NOMO-1 treated with DMSO at 0.1 percent for 48 hours (cell line): ENCODE measurements at regions not wholly inside any gene's neighbourhood (a gene's known extent, or its start where the extent isn't known, plus 50 kb on each side); places are given as distances from the start of the nearest gene placed in this dataset.

Experiments used
- DNase-seq: peaks from one replicate; lab custom pipeline; 2025; ENCODE audit not compliant: unreplicated experiment; lab: John Stamatoyannopoulos, UW

DNA sequence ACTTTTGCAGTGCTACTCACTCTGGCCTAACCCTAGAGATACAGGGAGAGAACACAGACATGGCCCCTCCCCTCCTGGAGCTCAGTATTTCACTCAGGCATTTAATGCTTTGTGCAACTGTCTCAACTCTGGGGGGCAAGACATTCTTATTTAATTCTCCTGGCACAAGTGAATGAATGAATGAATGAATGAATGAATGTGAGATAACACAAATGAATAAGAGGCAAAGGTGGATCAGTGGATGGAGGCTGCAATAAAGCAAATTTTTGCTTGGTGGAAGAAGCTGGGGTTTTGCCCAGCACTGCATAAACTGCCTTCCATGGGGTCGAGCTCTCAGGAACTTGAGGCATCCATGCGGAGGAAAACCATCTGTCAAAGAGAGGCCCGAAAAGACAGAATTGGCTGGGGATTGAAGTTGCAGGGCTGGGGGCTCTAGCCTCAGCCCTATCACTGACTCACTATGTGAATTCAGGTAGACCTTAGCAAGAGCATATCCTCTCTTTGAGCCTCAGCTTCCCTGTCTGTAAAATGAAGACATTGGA, 441.4 kb upstream of the ZMIZ1 start:
- DNase-seq, result no peak

DNA sequence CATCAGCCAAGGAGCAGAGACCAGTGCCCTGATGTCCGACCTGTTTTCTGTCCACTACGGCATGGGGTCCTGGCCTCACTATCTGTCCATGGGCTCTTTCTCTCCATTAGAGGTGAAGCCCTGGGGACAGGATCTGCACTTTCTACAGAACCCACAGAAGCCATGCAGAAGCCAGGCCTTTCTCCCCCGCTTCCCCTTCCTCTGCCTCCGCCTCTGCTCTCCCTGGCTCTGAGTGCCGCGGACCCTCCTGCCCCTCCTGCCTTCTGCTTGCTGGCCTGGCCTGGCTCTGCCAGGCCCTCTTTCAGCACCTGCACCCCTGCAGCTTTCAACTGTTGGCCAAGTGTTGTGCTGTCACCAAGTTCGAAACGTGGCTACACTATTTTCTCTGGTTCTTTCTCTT, 439.8 kb upstream of the ZMIZ1 start:
- peak; percentile 42 for DNase-seq

DNA sequence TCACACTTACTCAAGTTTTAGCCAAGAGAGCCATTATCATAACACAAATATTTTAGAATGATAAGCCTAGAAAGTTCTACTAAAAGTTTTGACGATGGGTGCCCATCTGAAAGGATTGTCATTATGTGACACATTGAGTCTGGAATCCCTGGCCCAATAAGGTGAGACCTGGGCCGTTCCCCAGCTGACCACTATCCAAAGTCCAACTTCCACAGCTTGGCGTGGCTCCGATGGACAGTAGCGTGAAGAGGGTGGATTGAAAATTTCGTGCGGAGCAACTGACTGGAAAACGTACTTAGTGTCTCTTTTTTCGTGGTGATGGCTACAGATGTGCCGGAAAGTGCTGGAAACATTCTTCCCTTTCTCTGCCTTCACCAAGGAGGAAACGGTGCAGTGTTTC, 439.0 kb upstream of the ZMIZ1 start:
- DNase-seq, result no peak

DNA sequence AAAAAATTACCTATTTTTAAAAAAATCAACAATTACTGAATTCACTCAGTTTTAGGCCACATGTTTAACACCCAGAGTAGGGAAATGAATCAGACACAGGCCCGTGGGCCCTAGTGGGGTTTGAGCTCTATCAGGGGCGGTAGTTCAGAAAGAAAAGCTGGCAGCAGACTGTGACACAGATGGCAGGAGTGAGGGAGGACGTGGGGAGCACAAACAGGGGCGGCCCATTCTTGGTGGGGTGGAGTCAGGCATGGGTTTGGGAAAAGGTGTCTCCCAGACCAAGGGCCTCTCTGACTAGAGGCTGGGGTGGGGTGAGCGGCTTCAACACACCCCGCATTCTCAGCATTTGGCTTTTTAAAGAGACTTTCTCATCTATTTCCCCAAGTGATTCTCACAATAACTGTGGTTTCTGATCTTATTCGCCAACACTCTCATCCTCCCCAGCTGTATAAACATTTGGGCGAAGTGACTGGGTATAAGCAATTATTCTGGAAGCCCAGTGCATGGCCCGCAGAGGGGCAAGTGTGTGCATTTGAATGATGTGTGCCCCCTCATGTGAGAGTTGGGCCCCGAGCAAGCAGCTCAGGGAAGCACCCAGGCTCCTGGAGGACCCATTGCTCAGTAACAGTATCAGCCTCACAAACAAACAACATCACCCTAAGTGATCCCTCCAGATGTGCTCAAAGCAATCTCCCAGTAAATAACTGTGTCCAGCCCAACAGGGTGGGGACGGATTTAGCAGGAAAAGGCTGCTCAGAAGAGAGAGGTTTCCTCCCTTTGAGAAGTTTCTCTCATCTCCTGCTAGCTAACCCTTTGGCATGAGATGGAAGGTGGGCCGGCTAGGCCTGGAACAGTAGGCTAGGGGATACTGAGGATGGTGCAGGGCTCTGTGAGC, 437.6 kb upstream of the ZMIZ1 start:
- no peak for DNase-seq

DNA sequence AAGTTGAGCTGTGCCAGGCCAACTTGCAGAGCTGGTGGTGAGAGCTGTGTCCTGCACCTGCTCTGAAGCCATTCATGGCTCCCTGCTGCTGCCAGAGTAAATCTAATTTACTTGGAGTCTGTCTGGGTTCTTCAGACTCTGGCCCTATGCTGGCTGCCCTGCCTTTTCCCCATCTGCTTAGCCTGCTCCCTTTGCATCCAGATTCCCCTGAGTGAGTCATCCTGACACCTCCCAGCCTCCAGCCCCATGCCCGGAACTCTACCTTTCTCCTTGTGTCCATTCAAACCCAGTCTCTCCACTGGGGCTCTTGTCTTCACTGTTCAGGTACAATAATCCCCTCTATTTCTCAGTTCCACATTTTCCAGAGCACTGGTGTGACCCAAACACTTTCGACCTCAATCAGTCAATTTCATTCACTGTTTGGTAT, 434.4 kb upstream of the ZMIZ1 start:
- no peak for DNase-seq

DNA sequence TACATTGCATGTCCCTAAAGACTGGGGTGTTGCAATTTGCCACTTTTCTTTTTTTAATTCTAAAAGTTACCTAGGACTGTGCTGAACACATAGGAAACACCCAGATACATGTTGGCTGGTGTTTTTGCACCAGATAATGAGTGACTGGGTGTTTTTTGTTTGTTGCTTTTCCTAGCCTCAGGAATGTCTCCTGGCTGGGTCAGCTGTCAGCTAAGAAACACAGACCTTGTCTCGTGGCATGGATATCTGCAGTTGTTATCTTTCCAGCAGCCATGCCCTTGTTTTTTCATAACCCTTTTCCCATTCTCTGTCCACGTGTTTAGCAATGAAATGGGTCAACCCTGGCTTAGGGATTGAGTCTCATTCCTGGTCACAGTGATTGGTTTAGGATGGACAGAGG, 433.9 kb upstream of the ZMIZ1 start:
- DNase-seq, result no peak

DNA sequence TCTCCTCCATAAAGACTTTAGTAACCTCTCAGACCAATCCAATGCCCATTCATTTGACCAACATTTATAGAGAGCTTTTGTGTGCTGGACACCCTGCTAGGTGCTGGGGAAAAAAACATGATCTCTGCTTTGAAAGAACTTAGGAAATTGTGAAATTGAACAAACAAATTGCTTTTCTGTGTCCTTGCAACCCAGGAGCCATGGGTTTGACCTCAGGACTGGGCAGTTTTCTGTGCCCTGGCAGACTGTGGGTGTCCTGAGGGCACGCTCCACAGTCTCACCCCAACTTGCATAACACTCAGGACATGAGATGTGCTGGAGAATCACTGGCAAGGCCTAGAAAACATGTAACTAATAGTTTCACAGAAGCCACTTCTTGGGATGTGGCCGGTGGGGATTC, 429.1 kb upstream of the ZMIZ1 start:
- DNase-seq, result no peak

DNA sequence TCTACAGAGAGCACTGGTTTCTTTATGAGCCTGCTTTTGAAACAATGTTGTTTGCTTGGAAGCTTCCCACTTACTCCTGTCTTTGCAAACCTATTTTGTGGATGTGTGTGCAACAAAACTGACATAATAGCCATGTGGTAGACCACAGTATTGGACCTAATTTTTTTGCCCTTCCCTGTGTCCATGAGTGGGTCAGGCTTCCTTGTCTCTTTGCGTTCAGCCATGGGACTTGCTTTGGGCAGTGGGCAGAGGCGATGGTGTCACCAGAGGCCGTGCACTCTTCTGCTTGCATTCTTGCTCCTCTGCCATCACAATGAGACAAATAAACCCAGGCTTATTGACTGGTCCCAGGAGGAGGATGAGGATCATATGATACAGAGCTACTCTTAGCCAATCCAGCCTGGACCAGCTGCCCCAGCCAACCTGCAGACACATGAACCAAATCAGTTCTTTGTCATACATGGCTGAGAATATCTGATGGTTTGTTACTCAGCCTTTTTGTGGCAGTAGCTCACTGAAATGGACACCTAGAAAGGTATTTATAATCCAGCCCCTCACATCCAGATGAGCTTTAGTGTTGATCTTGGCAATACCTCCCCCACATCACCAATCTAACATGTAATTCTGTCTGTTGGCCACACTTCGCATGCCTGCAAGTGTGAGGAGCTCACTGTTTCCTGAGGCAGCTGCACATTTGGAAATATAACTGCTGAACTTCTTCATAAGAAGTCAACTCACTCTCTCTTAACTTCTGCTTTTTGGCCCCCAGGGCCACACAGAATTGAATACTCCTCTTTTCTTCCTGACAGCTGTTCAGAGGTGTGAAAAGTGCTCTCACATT, 427.8 kb upstream of the ZMIZ1 start:
- DNase-seq, result peak; percentile 87

DNA sequence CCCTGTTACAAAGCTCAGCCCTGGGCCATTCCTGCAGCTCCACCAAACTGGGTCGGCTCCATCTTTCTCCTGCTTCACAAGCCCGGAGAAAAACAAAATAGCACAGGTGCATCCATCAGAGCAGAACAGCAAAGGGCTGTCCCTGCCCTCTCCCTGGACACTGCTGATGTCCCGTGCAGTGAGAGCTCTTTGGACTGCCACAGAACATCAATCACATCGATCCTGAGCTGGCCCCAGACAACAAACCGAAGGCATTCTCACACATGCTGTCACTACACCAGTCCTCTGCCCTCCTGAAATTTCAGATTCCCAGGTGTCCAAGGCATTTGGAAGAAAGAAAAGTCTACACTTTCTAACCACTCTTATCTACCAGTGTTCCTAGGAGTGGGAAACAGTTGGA, 427.1 kb upstream of the ZMIZ1 start:
- no peak for DNase-seq

DNA sequence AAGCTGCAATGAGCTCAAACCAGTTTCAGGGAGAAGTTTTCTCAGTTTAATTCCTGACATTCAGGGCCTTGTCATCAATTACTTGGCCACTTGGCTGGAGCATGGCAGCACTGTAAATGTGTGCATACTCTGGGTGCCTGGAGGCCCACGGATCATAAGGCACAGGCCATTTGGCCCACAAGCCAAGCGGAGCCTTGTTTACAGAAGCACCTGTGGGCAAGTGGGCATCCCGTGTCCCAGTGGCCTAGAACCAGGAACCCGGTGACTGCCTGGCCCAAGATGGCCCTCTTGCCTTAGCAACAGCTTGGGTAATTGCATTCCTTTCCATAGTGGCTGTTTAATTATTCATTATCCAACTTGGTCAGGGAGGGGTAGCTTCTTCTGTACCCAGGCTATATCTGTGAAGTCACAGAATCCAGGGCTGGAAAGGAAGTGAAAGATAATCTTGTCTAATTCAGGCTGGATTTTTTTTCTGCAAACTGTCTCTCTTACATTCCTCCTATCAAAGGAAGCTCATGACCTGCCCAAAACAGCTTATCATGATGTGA, 426.4 kb upstream of the ZMIZ1 start:
- no peak for DNase-seq

DNA sequence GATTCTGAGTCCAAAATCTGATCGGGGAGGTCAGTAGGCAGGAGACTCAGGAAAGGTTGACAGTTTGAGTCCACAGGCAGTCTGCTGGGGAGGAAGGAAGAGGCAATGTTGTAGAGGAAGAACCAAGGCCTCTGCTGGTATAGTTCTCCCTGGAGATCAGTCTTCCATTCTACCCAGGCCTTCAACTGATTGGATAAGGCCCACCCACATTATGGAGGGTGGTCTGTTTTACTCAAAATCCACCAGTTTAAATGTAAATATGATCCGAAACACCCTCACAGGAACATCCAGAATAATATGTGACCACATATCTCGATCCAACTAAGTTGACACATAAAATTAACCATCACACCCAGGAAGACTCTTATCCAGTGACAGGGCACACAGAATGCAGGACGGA, 425.3 kb upstream of the ZMIZ1 start:
- no peak for DNase-seq

DNA sequence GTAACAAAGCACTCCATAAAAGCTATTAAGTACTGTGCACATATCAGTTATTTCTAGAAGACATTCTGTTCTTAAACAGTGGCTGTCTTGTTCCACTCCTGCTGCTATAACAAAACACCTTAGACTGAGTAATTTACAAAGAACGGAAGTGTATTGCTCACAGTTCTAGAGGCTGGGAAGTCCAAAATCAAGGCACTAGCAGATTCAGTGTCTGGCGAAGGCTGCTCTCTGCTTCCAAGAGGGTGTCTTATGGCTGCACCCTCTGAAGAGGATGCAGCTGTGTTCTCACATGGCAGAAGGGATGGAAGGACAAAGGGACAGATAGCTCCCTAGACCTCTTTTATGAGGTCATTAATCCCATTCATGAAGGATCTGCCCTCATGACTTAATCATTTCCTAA, 424.2 kb upstream of the ZMIZ1 start:
- no peak for DNase-seq

DNA sequence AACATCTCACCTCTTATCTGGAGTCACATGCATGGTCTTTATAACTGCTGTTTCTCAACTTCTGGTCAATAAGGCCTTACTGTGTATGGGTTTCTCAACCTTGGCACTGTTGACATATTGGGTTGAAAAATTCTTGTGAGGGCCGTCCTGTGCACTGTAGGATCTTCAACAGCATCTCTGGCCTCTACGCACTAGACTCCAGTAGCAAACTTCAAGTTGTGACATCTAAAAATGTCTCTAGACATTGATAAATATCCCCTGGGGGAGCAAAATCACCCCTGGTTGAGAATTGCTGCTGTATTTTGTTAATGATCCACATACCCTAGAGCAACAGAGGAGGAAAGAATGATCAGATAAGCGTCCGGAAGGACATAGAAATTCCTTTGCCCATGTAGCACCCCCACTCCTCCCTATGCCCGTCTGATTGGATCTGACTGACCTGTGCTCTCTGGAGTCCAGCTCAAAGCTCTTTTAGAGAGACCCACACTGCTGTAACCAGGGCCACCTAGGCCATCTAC, 423.5 kb upstream of the ZMIZ1 start:
- DNase-seq, result no peak

DNA sequence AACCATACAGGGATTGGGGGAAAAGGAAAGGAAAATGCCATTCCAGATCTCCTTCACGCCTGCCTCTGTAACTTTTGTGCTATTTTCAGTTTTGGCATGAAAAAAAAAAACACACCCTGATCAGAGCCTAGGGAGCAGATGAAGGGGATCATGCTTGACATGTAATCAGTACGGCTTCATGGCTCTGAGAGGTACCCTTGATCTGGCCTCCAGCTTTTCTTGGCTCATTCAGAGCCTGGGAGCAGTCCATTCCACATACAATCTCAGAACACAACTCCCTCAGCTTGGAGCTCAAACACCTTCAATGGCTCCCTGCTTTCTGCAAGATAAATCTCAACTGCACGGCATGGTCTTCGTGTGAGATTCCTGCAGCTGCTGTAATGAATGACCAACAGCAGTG, 422.8 kb upstream of the ZMIZ1 start:
- DNase-seq, result no peak

DNA sequence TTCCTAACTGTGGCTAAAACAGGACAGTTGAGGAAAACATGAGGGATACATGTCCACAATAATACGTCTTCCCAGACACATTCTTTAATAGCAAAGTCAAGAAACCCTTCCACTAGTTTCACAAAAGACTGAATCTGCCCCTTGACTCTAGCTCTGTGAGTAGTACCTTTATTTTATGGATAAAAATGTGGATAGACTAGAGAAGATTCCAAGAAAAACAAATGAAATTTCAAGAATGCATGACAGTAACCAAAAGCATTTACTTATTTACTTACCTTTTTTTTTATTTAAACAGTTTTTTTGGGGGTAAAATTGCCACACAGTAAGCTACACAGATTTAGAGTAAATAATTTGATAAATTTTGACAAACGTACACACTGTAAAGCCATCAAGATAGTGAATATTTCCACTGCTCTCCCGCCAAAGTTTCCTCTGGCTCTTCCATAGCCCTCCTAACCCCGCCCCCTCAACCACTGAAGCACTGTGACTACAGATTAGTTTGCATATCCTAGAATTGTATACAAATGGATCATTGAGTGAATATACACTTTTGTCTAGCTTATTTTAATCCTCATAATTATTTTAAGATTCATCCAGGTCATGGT, 420.4 kb upstream of the ZMIZ1 start:
- no peak for DNase-seq

DNA sequence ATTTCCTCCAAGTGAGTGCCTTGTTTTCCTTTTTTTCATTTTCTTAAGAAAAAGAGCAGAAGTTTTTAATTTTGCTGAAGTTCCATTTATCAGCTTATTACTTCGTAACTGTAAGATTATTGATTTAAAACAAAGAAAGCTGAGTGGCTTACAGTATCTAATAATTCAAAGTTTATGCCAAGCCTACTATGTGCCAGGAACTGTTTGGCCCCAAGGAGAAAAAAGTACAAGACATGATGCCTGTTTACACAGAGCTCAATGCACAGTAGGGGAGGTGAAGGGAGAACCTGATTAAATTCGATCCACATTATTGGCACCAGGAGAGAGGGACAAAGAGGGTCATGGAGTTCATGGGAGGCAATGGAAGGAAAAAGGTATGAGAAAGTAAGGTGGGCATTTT, 419.3 kb upstream of the ZMIZ1 start:
- DNase-seq, result no peak

DNA sequence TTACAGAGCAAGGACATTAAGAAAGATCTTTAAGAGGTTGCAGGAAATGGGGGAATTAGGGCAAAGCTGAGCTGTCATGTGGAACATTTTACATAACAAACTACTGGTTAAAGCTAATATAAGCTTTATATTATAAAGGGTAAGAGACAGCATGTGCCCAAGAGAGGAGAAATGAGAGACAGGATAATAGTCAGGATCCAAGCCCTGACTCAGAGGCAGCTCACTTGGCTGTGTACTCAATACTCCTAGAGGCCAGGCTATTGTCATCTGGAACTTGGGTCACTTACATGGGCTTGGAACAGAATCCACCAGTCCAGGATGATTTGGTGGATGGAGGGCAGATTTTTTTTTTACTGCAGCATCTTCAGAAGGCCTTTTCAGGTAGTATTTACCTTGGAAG, 418.6 kb upstream of the ZMIZ1 start:
- DNase-seq, result no peak

DNA sequence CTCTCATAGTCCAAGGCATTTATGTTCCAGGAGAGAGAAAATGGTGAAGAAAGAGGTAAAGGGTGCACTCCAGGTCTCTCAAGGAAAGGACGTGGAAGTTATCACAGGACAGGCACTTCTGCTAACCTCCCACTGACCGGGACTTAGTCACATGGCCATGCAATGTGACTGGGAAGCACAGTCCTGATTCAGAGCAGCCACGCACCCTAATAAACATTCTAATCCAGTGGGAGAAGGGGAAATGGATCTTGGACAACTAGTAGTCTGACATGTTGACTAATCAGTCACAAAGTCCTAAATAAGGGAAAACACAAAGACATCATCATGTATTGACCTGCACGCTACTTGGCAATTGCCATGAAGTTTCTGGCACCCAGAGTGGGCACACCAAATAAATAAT, 417.5 kb upstream of the ZMIZ1 start:
- no peak for DNase-seq

DNA sequence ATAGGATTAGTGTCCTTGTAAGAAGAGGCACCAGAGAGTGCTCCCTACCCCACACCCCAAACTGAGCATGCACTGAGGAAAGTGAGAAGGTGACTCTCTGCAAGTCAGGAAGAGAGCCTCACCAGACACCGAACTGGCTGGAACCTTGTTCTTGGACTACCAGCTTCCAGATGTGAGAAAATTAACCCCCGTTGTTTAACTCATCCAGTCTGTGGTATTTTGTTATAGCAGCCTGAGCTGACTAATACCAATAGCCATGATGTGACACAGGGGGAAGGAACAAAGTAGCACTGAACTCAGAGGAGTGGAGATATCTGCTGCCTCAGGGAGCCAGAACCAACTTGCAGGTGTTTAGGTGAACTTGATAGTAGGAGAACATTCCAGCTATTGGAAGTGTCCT, 415.2 kb upstream of the ZMIZ1 start:
- no peak for DNase-seq

DNA sequence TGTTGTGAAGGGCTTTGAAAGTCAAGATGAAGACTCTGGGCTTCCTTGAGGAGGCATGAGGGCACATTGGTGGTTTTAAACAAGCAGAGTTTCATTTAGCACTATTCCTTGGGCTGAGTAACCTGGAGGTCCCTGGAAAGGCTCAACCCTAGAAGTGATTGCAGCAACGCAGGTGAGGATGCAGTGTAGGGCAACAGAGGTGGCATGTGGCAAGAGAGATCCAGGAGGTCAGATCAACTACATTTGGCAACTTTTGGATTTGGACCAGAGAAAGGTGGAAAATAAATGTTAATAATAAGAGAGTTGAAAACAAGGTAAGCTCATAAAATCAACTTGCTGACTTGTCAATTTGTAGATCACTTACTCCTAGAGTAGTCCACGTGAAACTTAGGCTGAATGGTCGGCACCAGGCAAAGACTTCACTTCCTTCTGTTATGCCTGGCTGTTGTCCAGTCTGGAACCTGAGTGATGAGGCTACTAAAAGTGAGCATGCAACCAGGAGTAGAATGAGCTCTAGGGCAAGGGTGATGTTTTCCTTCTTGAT, 414.6 kb upstream of the ZMIZ1 start:
- no peak for DNase-seq

DNA sequence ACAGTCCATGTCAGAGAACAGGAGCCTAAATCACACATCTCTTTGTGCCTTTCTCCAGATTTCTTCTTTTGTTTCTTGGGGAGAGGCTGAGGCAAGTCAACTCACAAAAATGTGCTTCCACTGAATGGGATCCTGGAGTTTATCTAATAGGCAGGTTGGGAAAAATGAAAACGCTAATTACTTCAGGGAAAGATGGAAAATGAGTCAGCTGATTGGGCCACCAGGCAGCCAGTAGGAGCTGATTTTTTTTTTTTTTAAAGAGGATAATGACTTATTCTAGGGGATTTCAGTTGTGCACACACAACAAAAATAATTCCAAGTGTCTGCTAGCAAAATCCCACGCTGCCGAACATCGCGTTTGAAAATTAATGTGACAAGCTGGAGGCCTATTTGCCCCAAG, 412.8 kb upstream of the ZMIZ1 start:
- DNase-seq, result no peak
